ENCODE measurements at regions not wholly inside any gene's neighbourhood (a gene's known extent, or its start where the extent isn't known, plus 50 kb on each side); places are given as distances from the start of the nearest gene placed in this dataset.
"Not testable (repeated sequence)": the region's sequence is repeated elsewhere in the genome, so short reads cannot be mapped to it uniquely, and the experiment has no call there.

DNA sequence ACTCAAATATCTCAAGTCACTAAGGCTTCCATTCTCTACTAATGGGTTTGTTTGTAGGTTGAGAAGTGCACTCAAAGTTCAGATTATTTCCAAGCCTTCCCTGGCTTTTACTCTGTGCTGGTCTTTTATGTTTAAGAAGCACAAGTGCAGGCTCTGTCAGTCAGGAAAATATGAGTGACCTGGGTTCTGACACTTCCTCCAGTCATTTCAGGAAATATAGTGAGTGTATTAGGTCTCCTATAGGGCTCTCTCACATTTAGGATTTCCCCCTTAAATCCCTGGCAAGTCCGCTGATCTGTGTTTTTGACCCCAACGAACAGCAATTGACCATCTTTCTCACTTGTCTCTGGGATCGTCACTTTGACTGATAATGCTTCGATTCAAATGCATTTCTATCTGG is 210.2 kb downstream of the ARPP21 start:
- no peak for FAIRE-seq

DNA sequence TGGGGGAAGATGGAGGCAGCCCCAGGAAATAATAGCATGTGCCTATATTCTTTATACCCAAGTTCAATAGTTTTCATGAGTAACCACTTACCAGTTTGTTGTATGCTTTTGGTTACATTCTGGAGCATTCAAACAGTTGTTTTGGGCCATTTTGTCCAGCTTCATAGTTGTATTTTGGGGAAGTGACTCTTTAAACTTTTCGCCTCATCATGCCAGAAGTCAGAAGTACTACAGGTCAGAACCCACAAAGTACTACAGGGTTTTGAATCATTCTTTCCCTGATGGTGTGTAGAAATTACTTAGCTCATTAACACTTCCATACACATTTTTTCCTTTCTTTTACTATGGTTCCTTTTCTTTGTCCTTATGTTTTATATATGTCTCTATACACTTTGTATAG is 210.6 kb downstream of the ARPP21 start:
- FAIRE-seq: no peak

DNA sequence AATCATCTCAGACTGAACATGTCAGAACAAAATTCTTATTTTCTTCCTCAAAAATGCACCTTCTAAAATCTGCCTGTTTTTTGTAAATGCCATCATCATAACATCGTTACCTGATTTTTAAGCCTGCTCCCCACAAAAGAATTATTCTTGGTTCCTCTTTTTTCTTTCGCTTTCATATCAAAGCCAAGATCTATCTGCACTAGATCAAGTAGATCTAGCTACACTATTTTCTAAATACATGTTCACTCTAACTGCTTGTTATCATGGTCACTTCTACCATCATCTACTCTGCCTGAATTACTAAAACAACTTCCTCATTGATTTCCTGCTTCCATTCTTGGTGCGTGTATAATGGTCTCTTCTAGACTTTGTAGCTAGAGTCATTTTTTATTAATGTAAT is 217.7 kb downstream of the ARPP21 start:
- no peak for FAIRE-seq

GRCh38 chr3:35862057-35862456 is 222.7 kb downstream of the ARPP21 start:
- FAIRE-seq: no peak

- FAIRE-seq: no peak
Measured at GRCh38 chr3:35864871-35865270, 225.5 kb downstream of the ARPP21 start.

DNA sequence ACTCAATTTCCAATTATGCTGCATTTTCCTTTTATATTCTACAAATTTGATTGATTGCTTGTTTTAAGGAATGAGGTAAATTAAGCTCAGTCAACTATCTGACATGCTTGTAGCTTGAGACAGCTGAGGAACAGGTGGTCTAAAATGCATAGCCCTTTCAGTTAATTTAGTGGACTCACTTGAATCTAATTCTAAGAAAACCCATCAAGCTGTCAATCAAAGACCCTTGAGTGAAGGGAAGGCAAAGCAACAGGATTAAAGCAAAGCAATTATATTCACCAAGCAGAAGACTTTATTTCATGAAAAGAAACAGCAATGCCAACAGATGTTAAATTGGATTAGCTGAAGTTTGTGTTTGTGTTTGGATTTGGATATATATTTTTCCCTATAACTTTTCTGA is 228.5 kb downstream of the ARPP21 start:
- no peak for FAIRE-seq

- no peak for FAIRE-seq
Measured at GRCh38 chr3:35871009-35871408, 231.7 kb downstream of the ARPP21 start.

DNA sequence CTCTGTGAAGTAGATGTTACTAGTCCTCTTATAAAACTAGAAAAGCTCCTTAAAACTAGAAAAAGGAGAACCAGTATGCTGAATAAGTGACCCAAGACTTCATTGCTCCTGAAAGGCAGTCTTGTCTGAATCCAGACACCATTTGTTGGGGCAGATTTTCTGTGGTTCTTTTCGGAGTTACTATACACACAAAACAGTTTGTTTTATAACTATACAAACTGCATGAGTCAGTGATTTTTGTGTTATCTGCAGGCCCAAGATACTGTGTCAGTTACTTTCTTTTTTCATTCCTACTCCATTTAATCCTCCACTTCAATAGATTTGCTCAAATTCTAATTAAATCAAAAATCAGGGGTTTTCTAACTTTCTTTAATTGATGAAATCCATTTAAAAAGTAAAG is 244.6 kb downstream of the ARPP21 start:
- no peak for FAIRE-seq

- no peak for FAIRE-seq
Measured at GRCh38 chr3:35894735-35895134, 255.4 kb downstream of the ARPP21 start.

DNA sequence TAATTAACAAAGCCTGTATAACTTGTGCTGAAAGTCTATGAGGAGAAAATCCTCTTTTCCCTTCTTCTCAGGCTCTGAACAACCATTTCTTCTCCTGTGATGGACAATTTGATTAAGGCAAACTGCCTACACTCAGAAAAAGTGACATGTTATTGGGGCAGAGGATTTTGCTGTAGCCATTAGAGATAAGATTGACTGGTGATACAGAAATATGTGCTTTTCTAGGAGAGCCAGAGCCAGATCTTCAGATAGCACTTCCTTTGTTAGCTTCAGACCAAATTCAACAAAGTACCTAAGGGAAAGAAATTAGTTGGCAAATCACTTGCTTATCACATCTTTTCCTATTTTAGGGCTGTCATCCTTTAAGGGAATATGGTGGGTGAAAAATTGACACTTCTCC is 259.9 kb downstream of the ARPP21 start:
- no peak for FAIRE-seq

GRCh38 chr3:35900079-35900478 is 260.8 kb downstream of the ARPP21 start:
- no peak for FAIRE-seq

- peak; percentile 40 for FAIRE-seq
Measured at GRCh38 chr3:35908366-35909232, 269.3 kb downstream of the ARPP21 start.

GRCh38 chr3:35919160-35919559 is 279.8 kb downstream of the ARPP21 start:
- FAIRE-seq: no peak

GRCh38 chr3:35921718-35922117 is 282.4 kb downstream of the ARPP21 start:
- FAIRE-seq: no peak

DNA sequence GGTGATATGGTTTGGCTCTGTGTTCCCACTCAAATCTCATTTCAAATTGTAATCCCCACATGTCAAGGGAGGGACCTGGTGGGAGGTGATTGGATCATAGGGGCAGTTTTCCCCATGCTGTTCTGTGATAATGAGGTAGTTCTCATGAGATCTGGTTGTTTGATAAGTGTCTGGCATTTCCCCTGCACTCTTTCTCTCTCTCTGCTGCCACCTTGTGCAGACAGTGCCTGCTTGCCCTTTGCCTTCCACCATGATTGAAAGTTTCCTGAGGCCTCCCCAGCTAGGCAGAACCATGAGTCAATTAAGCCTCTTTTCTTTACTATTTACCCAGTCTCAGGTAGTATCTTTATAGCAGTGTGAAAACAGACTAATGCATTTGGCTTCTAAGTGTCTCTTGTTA is 284.7 kb downstream of the ARPP21 start:
- not testable (repeated sequence) for FAIRE-seq

DNA sequence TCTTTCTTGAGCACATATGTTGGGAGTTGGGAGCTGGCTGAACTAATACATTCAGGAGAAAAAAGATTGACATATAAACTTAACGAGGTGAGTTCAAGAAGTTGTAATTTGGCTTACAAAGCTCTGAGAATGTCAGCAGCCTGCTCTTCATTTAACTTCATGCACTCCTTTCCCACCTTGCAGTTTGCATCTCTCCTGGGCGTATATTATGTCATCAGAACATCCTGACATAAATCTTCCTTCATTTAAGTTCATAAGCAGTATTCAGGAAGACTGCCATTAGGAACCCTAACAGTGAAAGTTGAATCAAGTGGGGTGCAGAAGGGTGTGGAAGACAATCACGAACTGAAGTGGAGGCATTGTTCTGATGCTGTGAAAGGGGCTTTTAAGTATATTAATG is 288.1 kb downstream of the ARPP21 start:
- FAIRE-seq: no peak

GRCh38 chr3:35929158-35929557 is 289.8 kb downstream of the ARPP21 start:
- no peak for FAIRE-seq

DNA sequence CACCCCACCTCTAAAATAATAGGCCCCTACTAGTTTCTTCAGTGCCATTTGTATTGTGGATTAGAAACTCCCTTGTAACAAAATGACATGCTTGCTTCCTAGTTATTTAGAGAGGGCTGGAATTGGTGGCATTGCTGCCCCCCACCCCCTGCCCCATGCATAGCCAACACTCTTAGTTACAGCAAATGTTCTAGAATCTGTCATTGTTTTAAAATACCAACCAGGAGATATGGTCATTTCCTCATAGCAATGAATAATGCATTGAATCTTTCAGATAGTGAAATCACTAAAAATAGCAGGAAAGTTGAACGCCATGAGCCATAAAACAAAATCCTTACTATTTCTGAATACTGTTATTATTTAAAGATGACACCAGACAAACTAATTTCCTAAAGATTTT is 292.5 kb downstream of the ARPP21 start:
- FAIRE-seq: no peak

DNA sequence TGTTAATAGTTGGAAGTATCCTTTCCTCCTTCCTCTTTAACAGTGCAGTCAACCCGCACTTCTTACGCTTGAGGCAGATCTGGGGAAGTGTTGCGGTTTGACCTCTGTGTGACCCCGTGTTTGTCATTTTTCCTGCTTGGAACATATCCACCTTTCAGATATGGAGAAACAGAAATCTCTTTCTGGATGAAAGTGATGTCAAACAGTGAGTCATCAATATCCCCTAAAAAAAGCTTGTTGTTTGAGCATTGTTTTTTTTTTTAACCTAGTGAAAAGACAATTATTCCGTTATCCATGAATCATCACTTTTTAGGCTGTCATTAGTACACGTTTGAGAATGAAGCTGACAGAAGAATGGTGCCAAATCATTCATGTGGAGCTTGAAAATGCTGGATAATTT is 293.7 kb downstream of the ARPP21 start:
- FAIRE-seq: no peak

DNA sequence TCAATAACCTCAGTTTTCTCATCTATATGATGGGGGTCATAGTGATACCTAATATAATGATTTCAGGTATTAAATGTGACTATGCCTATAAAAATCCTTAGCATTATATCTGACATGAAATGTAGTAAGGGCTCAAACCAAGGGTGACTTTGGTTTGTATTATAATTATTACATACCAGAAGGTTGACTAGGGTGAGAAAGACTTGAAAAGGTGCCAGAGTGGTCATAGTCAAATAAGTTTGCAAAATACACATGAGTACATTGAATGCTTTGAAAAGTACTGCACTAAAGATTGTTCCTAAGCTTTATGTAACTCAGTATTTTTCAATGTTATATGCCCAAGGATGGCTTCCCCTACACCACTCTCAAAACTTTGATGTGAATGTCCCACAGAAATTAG is 297.2 kb downstream of the ARPP21 start:
- no peak for FAIRE-seq

DNA sequence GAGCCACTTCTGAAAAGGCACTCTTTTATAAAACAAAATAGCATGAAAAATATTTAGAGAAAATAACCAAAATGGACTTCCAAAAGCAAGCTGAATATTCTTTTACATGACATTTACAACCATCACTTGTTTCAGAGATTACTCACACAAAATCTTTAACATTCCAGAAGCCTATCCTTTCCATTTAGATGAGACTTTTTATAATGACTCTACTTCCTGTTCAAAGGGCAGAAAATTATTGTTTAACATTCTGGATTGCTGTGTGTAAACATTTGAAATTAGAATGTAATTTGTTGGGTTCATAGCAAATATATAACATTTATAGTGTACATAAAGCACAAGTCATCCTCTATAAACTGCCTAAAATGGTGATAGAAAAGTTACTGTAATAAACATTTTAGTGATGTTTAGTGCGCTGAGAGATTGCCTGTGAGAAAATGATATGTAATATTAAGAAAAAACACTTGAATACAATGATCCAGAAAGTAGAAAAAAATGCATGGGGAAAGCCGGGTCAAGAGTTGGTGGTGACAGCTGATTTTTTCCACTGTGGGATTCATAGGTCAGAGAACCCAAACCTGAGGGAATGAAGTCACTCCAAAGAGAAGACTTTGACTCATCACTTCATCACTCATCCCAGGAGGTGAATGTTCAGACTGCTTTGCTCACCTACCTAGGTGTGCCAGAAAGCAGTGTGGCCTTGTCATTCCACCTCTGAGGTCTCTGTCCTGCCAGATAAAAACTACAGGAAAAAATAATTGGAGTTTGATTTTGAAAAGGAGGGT is 305.8 kb downstream of the ARPP21 start:
- FAIRE-seq: no peak

DNA sequence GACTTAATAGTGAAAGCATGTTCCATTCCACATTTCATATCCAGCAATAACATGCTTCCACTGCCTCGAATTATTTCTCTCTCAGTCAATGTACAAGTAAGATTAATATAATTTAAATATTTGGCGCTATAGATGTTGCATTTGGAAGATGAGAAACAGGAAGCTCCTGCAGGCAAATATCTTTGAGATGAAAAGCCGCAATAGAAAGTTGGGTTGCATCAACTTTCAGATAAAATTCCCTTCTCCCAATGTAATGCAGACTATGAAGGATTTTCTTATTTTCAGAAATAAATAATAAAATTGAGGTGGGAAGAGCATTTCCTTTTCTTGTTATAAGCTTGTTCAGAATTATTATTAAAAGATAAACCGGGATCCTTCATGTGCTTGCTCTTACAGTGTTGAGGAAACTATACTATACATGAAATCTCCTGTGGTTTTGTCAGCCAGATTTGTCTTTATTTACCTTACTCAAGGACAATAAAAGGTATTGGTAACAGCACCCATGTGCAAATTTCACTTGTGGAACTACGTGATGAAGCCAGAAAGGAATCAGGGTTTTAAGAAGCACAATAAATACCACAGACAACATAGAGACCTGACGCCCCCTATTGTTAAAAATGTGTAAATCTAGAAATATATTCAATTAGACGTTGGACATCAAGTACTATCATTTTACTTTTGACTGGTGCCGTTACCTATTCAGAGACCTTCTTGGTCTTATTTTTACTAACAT is 307.0 kb downstream of the ARPP21 start:
- FAIRE-seq: no peak

GRCh38 chr3:35946854-35947515 is 307.7 kb downstream of the ARPP21 start:
- FAIRE-seq: no peak

Measured in TTC549 (cell line).